Pancreas (tissue), 10 donors: ENCODE measurements at regions not wholly inside any gene's neighbourhood (a gene's known extent, or its start where the extent isn't known, plus 50 kb on each side); places are given as distances from the start of the nearest gene placed in this dataset.

Experiments used
- ATAC-seq, 4 donors: fragments of 200-7000 bp; cut with Tn5 transposase; one replicate each; pipeline versions ENCODE4 v1.8.0 to v1.9.1; 2020; ENCODE audit warnings: mild to moderate bottlenecking in 4 of 4, moderate library complexity in 4 of 4
- DNase-seq, 6 donors: peaks; one replicate each; pipeline ENCODE4 v3.0.0-alpha.2; 2020
- FAIRE-seq: peaks from 2 replicates; lab custom pipeline; 2012; peaks lifted over from hg19 to GRCh38; lab: Jason Lieb, UNC
- H3K27ac ChIP-seq, 4 donors: fragments of 200-600 bp; sonication (generic); 1 replicate in 3 of 4; 2 replicates in 1 of 4; pipeline versions ENCODE4 v1.5.0 to v1.8.0; 2020
- H3K27me3 ChIP-seq, 4 donors: fragments of 200-600 bp; one replicate each; pipeline ENCODE4 v1.8.0; 2021
- H3K36me3 ChIP-seq, 3 donors: fragments of 200-600 bp; sonication (generic) in 1 of 3; one replicate each; pipeline versions ENCODE4 v1.5.0 to v1.8.0; 2020 to 2021
- H3K4me1 ChIP-seq, 3 donors: fragments of 200-600 bp; one replicate each; pipeline ENCODE4 v1.8.0; 2021
- H3K4me3 ChIP-seq, 4 donors: fragments of 200-600 bp; sonication (generic) in 2 of 4; one replicate each; pipeline versions ENCODE4 v1.5.0 to v1.8.0; 2020 to 2021
- H3K9me3 ChIP-seq, 4 donors: fragments of 200-600 bp; one replicate each; pipeline ENCODE4 v1.8.0; 2021
- WGBS, 2 donors: extraction: QIAGEN DNeasy Blood & Tissue Kit; methylation state at CpG; one replicate each; pipeline ENCODE4 v1.1.7; 2013; 5-methylcytosine and 5-hydroxymethylcytosine counted together
- intact Hi-C, 3 donors: fragments of 100-400 bp; cut with DNase I; formaldehyde crosslinking; loops; one replicate each; pipeline versions ENCODE4 v1.11.1 to v1.14.2; 2022
- TF ChIP-seq, protein P1 (sequence below), 4 donors: fragments of 200-600 bp; sonication (generic) in 3 of 4; IDR thresholded peaks; one replicate each; pipeline versions ENCODE4 v1.5.0 to v1.8.0; 2021; ENCODE audit warnings: antibody characterized with exemption in 4 of 4
- donor health status: healthy with polysubstance abuse.
- donor health status: DM: no; HTN: no; CAD: no; lungs with moderate emphysema.
- donor health status: DM: no; HTN: no; CAD: no.
- donor health status: control.
- donor health status: control.
- donor health status: Bipolar disorder and iron deficiency.
- donor health status: DM: yes; HTN: yes; CAD: no.
- donor health status: DM: no; HTN: no; CAD: no.
- donor health status: DM: no; HTN: no; CAD: no.
- donor health status: DM: yes; HTN: yes; CAD: no.

DNA sequence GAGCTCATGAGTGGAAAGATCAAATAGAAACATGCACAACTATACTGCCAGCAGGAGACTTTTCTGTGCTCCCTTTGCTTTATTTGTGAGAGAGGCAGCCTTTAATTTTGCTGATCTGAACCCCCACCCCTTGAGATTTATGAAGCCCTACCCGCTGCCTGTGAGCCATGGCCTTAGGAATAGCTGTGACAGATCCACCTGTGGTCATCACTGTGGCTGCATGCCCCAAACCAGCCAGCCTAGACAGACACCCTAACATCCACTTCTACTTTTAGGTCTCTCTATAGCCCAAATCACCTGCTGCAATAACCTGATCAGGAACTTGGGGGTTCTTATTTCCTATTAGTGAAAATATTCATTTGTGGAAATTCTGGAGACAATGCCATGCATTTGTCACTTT lies 196.2 kb downstream of the C1orf94 start:
- WGBS, 2 donors = 68 to 71% methylated on average over 1 of the region's 1 CpG
- Histone ChIP-seq H3K27me3 (peaks cover 0 to 5% (median 0%) of the 10 kb centered on the region in 4 donors), H3K4me1 (no peaks in the 10 kb centered on the region), H3K4me3 (no peak overlapping the region), H3K9me3 (no peaks in the 10 kb centered on the region), H3K36me3 (no peaks in the 10 kb centered on the region), H3K27ac (no peak overlapping the region)
- intact Hi-C loops = no loop called here
- DNase-seq (no peak), ATAC-seq (no peak), FAIRE-seq (no peak)
- TF ChIP-seq, protein P1, sequence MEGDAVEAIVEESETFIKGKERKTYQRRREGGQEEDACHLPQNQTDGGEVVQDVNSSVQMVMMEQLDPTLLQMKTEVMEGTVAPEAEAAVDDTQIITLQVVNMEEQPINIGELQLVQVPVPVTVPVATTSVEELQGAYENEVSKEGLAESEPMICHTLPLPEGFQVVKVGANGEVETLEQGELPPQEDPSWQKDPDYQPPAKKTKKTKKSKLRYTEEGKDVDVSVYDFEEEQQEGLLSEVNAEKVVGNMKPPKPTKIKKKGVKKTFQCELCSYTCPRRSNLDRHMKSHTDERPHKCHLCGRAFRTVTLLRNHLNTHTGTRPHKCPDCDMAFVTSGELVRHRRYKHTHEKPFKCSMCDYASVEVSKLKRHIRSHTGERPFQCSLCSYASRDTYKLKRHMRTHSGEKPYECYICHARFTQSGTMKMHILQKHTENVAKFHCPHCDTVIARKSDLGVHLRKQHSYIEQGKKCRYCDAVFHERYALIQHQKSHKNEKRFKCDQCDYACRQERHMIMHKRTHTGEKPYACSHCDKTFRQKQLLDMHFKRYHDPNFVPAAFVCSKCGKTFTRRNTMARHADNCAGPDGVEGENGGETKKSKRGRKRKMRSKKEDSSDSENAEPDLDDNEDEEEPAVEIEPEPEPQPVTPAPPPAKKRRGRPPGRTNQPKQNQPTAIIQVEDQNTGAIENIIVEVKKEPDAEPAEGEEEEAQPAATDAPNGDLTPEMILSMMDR (IDR thresholded peaks at IDR 0.05) = no peak

GRCh38 chr1:34373912-34374311 lies 197.2 kb downstream of the C1orf94 start:
- Histone ChIP-seq H3K9me3 (no peaks in the 10 kb centered on the region), H3K27ac (no peak overlapping the region), H3K36me3 (no peaks in the 10 kb centered on the region), H3K27me3 (peaks cover 0 to 5% (median 0%) of the 10 kb centered on the region in 4 donors), H3K4me3 (no peak overlapping the region), H3K4me1 (no peaks in the 10 kb centered on the region)
- no peak for ATAC-seq
- no peak for DNase-seq
- FAIRE-seq = no peak
- TF ChIP-seq, protein P1 (IDR thresholded peaks at IDR 0.05) = no peak
- intact Hi-C loops = no loop called here

GRCh38 chr1:34376531-34376930 lies 199.8 kb downstream of the C1orf94 start:
- Histone ChIP-seq H3K9me3 (no peaks in the 10 kb centered on the region), H3K27ac (no peak overlapping the region), H3K36me3 (no peaks in the 10 kb centered on the region), H3K27me3 (no peaks in the 10 kb centered on the region), H3K4me3 (no peak overlapping the region), H3K4me1 (no peaks in the 10 kb centered on the region)
- DNase-seq (no peak), ATAC-seq (no peak), FAIRE-seq (no peak)
- WGBS, 2 donors = 17 to 19% methylated on average over 2 of the region's 2 CpGs
- intact Hi-C loops = no loop called here
- TF ChIP-seq, protein P1 (IDR thresholded peaks at IDR 0.05) = no peak

- Histone ChIP-seq H3K36me3 (no peaks in the 10 kb centered on the region), H3K9me3 (no peaks in the 10 kb centered on the region), H3K4me3 (no peak overlapping the region), H3K4me1 (no peaks in the 10 kb centered on the region), H3K27ac (no peak overlapping the region), H3K27me3 (no peaks in the 10 kb centered on the region)
- ATAC-seq (peak in 1 of 4 donors; percentile 42), DNase-seq (no peak), FAIRE-seq (no peak)
- WGBS, 2 donors = 37 to 52% methylated on average over 11 of the region's 11 CpGs
- TF ChIP-seq, protein P1 (IDR thresholded peaks at IDR 0.05) = no peak
- intact Hi-C loops = no loop called here
These were observed 202.5 kb downstream of the C1orf94 start for GRCh38 chr1:34378968-34379856.

GRCh38 chr1:34379911-34380310 lies 203.2 kb downstream of the C1orf94 start:
- WGBS, 2 donors = 74 to 78% methylated on average over 4 of the region's 4 CpGs
- ATAC-seq = peak in 1 of 4 donors; percentile 23
- FAIRE-seq = no peak
- Histone ChIP-seq H3K9me3 (no peaks in the 10 kb centered on the region), H3K4me3 (no peak overlapping the region), H3K36me3 (no peaks in the 10 kb centered on the region), H3K27ac (no peak overlapping the region), H3K27me3 (no peaks in the 10 kb centered on the region), H3K4me1 (no peaks in the 10 kb centered on the region)
- intact Hi-C loops = no loop called here
- TF ChIP-seq, protein P1 (IDR thresholded peaks at IDR 0.05) = no peak
- DNase-seq = no peak
